CD4-positive, alpha-beta T cell (primary cell): ENCODE measurements at regions not wholly inside any gene's neighbourhood (a gene's known extent, or its start where the extent isn't known, plus 50 kb on each side); places are given as distances from the start of the nearest gene placed in this dataset.

Experiments used
- ATAC-seq: fragments of 200-7000 bp; cut with Tn5 transposase; one replicate; pipeline ENCODE4 v1.10.0; 2022; ENCODE audit warnings: mild to moderate bottlenecking; ENCODE audit not compliant: poor library complexity
- CTCF ChIA-PET: fragments of 350-600 bp; sonication (Branson Sonifier 250); formaldehyde crosslinking; loops from one replicate; lab custom pipeline; 2021; ENCODE audit warnings: antibody characterized with exemption, inconsistent platforms; lab: Charles Lee
- POLR2A ChIA-PET: fragments of 350-600 bp; sonication (Branson Sonifier 250); formaldehyde crosslinking; loops from one replicate; lab custom pipeline; 2021; ENCODE audit warnings: antibody characterized with exemption, inconsistent platforms; lab: Charles Lee
- DNase-seq, 14 experiments: peaks; one replicate each; pipeline ENCODE4 v3.0.0-alpha.2; 2013 to 2020; ENCODE audit warnings: mixed read lengths in 2 of 14
- H3K27ac ChIP-seq, 2 donors: one replicate each; pipeline versions ENCODE4 v1.5.1 to v1.7.0; 2013; ENCODE audit warnings: low read length in 2 of 2, low read depth in 1 of 2, mild to moderate bottlenecking in 1 of 2
- H3K27me3 ChIP-seq, 2 experiments: 1 replicate in 1 of 2; 2 replicates in 1 of 2; pipeline versions ENCODE4 v1.6.1 to v1.7.0; 2013; ENCODE audit warnings: low read length in 2 of 2, control low read depth in 1 of 2, mild to moderate bottlenecking in 1 of 2, moderate library complexity in 1 of 2; ENCODE audit not compliant: insufficient read depth in 2 of 2, control insufficient read depth in 1 of 2
- H3K36me3 ChIP-seq: one replicate; pipeline ENCODE4 v1.6.1; 2013; ENCODE audit warnings: low read length, control low read depth; ENCODE audit not compliant: insufficient read depth
- H3K4me1 ChIP-seq: one replicate; pipeline ENCODE4 v1.6.1; 2013; ENCODE audit warnings: low read length, control low read depth; ENCODE audit not compliant: insufficient read depth
- H3K4me3 ChIP-seq: one replicate; pipeline ENCODE4 v1.5.1; 2013; ENCODE audit warnings: mild to moderate bottlenecking, low read length, moderate library complexity
- H3K9me3 ChIP-seq, 2 experiments: 1 replicate in 1 of 2; 2 replicates in 1 of 2; pipeline versions ENCODE4 v1.6.1 to v1.7.0; 2013; ENCODE audit warnings: low read length in 2 of 2, mild to moderate bottlenecking in 2 of 2, control low read depth in 1 of 2, moderate library complexity in 1 of 2; ENCODE audit not compliant: control insufficient read depth in 1 of 2, insufficient read depth in 1 of 2
- H3K27ac Mint-ChIP-seq: one replicate; pipeline ENCODE4 v1.8.0; 2020; ENCODE audit warnings: mixed read lengths
- H3K27me3 Mint-ChIP-seq: one replicate; pipeline ENCODE4 v1.8.0; 2021; ENCODE audit warnings: mixed read lengths
- H3K36me3 Mint-ChIP-seq: one replicate; pipeline ENCODE4 v1.8.0; 2021; ENCODE audit warnings: low read depth, mixed read lengths
- H3K4me1 Mint-ChIP-seq: one replicate; pipeline ENCODE4 v1.8.0; 2021; ENCODE audit warnings: low read depth, mixed read lengths
- H3K4me3 Mint-ChIP-seq: one replicate; pipeline ENCODE4 v1.8.0; 2020; ENCODE audit warnings: mild to moderate bottlenecking, mixed read lengths
- H3K9me3 Mint-ChIP-seq: one replicate; pipeline ENCODE4 v1.8.0; 2020; ENCODE audit warnings: mixed read lengths
- intact Hi-C, 2 experiments: fragments of 100-400 bp; cut with DNase I in 1 of 2; cut with micrococcal nuclease in 1 of 2; formaldehyde crosslinking; loops; one replicate each; pipeline versions ENCODE4 v1.15.1 to v1.9.0; 2023 to 2025; cut with DNase I, micrococcal nuclease
- TF ChIP-seq, protein P1 (sequence below): fragments of 200-600 bp; IDR thresholded peaks from one replicate; pipeline ENCODE4 v1.8.0; 2022; ENCODE audit warnings: antibody characterized with exemption, mild to moderate bottlenecking

DNA sequence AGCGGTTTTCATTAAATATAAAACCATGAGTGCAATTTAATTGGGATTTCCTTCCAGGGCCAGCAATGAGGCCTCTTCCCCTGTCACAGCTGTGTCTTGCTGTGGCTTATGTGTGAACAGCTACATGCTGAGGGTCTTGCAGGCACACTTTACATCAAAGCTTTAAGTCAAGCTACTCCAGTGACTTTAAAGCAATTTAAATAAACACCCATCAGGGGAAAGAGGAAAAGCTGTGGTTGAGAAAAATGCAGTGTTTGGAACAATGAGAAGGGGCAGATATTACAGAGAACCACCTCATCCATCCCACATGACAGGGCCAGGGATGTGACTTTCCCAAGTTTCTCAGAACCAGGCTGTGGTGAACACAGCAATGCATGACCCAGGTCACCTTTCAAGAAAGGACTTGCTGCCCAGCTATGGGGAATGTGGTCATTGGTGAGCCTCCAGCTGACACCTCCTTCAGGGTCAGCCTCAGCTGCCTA is 115.9 kb upstream of the LPAR1 start:
- no peak overlapping the region for H3K27ac ChIP-seq
- H3K36me3 Mint-ChIP-seq: no peaks in the 10 kb centered on the region
- no peaks in the 10 kb centered on the region for H3K9me3 Mint-ChIP-seq
- ChIA-PET CTCF (no interaction called here), POLR2A (no interaction called here)
- no peaks in the 10 kb centered on the region for H3K27me3 ChIP-seq
- no peaks in the 10 kb centered on the region for H3K9me3 ChIP-seq
- no peak overlapping the region for H3K4me3 Mint-ChIP-seq
- no peaks in the 10 kb centered on the region for H3K4me1 Mint-ChIP-seq
- TF ChIP-seq, protein P1, sequence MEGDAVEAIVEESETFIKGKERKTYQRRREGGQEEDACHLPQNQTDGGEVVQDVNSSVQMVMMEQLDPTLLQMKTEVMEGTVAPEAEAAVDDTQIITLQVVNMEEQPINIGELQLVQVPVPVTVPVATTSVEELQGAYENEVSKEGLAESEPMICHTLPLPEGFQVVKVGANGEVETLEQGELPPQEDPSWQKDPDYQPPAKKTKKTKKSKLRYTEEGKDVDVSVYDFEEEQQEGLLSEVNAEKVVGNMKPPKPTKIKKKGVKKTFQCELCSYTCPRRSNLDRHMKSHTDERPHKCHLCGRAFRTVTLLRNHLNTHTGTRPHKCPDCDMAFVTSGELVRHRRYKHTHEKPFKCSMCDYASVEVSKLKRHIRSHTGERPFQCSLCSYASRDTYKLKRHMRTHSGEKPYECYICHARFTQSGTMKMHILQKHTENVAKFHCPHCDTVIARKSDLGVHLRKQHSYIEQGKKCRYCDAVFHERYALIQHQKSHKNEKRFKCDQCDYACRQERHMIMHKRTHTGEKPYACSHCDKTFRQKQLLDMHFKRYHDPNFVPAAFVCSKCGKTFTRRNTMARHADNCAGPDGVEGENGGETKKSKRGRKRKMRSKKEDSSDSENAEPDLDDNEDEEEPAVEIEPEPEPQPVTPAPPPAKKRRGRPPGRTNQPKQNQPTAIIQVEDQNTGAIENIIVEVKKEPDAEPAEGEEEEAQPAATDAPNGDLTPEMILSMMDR: no peak
- DNase-seq: no peak
- H3K4me1 ChIP-seq: no peaks in the 10 kb centered on the region
- no peak overlapping the region for H3K27ac Mint-ChIP-seq
- no peak overlapping the region for H3K4me3 ChIP-seq
- no peaks in the 10 kb centered on the region for H3K36me3 ChIP-seq
- no peaks in the 10 kb centered on the region for H3K27me3 Mint-ChIP-seq
- intact Hi-C loops: no loop called here
- no peak for ATAC-seq

- Histone ChIP-seq H3K4me3 (no peak overlapping the region), H3K9me3 (no peaks in the 10 kb centered on the region), H3K36me3 (no peaks in the 10 kb centered on the region), H3K4me1 (no peaks in the 10 kb centered on the region), H3K27ac (no peak overlapping the region), H3K27me3 (no peaks in the 10 kb centered on the region)
- ChIA-PET POLR2A (no interaction called here), CTCF (no interaction called here)
- no peak overlapping the region for H3K4me3 Mint-ChIP-seq
- H3K27me3 Mint-ChIP-seq: no peaks in the 10 kb centered on the region
- H3K4me1 Mint-ChIP-seq: no peaks in the 10 kb centered on the region
- H3K36me3 Mint-ChIP-seq: no peaks in the 10 kb centered on the region
- no peak for DNase-seq
- H3K27ac Mint-ChIP-seq: no peak overlapping the region
- ATAC-seq: no peak
- no peaks in the 10 kb centered on the region for H3K9me3 Mint-ChIP-seq
- intact Hi-C loops: no loop called here
- TF ChIP-seq, protein P1: no peak
Measured at GRCh38 chr9:111152614-111153406, 114.5 kb upstream of the LPAR1 start.

GRCh38 chr9:111151537-111151936 is 113.3 kb upstream of the LPAR1 start:
- no peak overlapping the region for H3K4me3 Mint-ChIP-seq
- H3K4me3 ChIP-seq: no peak overlapping the region
- H3K4me1 ChIP-seq: no peaks in the 10 kb centered on the region
- intact Hi-C loops: no loop called here
- ChIA-PET POLR2A (no interaction called here), CTCF (no interaction called here)
- H3K4me1 Mint-ChIP-seq: no peaks in the 10 kb centered on the region
- no peaks in the 10 kb centered on the region for H3K36me3 Mint-ChIP-seq
- no peaks in the 10 kb centered on the region for H3K9me3 Mint-ChIP-seq
- H3K27ac ChIP-seq: no peak overlapping the region
- H3K27me3 ChIP-seq: no peaks in the 10 kb centered on the region
- TF ChIP-seq, protein P1: no peak
- ATAC-seq: no peak
- DNase-seq: no peak
- H3K9me3 ChIP-seq: no peaks in the 10 kb centered on the region
- no peak overlapping the region for H3K27ac Mint-ChIP-seq
- peaks cover 4% of the 10 kb centered on the region for H3K27me3 Mint-ChIP-seq
- H3K36me3 ChIP-seq: no peaks in the 10 kb centered on the region
